ENCODE measurements at regions not wholly inside any gene's neighbourhood (a gene's known extent, or its start where the extent isn't known, plus 50 kb on each side); places are given as distances from the start of the nearest gene placed in this dataset.

GRCh38 chr6:15058200-15059061, 187.4 kb upstream of the JARID2 start:
- DNase-seq (ENCODE audit: low read depth in 2 of 2, low spot score in 1 of 2), result no peak

DNA sequence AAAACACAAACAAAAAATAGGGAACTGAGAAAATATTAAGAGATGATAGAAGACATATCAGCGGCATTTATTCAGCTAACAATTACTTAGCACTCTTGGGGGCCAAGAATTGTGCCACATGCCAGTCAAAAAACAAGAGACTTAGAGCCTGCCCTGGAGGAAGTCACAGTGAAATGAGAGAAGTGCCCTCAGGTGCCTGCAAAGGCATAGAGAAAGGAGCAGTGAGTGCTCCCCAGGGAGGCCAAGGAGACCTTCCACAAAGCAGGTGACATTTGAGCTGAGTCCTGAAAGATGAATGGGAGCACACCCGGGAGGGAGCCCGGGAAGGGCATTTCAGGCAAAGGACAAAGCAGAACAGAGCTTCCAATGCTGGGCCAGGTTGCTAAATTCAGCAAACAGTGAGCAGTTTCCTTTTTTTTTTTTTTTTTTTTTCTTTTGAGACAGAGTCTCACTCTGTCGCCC, 184.7 kb upstream of the JARID2 start:
- DNase-seq (ENCODE audit: low read depth in 2 of 2, low spot score in 1 of 2), result no peak

DNA sequence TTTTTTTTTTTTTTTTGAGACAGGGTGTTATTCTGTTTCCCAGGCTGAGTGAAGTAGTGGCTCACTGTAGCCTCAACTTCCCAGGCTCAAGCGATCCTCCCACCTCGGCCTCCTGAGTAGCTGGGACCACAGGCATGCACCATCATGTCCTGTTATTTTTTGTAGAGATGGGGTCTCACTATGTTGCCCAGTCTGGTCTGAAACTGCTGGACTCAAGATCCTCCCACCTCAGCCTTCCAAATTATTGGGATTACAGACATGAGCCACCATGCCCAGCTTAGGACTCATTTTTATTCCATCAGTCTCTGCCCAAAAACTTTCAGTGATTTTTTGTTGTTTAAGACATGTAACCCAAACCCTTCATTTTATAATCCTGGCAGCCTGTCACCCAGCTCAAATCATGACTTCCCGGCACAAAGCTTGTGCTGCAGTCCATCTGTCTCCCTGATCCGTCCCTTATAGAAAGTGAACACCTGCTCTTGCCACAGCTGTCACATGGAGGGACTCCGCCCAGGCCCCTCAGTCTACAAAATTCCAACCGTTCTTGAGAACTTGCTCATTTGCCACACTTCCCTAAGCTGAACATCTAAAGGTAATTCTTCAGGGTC, 183.9 kb upstream of the JARID2 start:
- no peak for DNase-seq (ENCODE audit: low read depth in 2 of 2, low spot score in 1 of 2)

DNA sequence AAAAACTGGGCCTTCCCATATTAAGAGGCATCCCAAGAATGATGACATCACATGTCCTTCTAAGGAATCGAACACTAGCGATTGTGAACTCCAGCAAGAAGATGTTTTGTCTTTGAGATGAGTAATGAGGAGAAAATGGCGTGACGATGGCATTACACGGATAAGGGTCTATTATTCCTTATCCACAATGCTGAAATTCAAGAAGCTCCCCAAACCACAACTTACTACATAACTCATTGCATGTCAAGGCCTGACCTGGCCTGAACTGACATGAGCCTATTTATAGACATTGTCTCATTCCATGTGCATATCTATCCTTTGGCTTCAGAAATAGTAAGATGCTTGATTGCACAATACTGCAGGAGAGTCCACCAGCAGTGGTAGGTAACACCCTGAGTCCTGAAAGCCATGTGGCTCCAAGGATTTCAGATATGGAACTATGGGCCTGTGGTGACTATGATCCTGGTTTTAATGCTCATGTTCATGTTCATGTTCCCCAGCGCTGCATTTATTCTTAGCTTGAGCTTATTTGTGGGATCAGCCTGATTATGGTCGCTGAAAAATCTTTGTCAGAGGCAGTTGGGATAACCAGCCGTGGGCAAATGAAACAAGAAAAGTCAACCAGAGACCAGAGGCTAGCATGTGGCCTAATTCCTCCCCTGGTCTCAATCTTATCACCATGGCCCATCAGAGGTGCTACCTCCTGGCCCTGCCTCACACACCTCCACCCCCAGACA, 183.2 kb upstream of the JARID2 start:
- no peak for DNase-seq (ENCODE audit: low read depth in 2 of 2, low spot score in 1 of 2)

DNA sequence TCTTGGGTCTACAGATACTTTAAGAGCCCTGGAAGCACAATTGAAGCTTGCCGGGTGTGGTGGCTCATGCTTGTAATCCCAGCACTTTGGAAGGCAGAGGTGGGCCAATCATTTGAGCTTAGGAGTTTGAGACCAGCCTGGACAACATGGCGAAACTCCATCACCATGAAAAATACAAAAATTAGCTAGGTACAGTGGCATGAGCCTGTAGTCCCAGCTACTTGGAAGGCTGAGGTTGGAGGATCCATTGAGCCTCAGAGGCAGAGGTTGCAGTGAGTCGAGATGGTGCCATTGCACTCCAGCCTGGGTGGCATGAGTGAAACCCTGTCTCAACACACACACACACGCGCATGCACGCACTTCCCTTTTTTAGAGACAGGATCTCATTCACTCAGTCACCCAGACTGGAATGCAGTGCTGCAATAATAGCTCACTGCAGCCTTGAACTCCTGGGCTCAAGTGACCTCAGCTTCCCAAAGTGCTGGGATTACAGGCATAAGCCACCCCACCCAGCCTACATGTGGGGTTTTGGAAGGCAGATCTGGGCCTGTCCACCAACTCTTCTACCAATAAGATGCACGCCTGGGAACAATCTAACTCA, 182.5 kb upstream of the JARID2 start:
- no peak for DNase-seq (ENCODE audit: low read depth in 2 of 2, low spot score in 1 of 2)

GRCh38 chr6:15065261-15065989, 180.4 kb upstream of the JARID2 start:
- DNase-seq (ENCODE audit: low read depth in 2 of 2, low spot score in 1 of 2), result no peak

DNA sequence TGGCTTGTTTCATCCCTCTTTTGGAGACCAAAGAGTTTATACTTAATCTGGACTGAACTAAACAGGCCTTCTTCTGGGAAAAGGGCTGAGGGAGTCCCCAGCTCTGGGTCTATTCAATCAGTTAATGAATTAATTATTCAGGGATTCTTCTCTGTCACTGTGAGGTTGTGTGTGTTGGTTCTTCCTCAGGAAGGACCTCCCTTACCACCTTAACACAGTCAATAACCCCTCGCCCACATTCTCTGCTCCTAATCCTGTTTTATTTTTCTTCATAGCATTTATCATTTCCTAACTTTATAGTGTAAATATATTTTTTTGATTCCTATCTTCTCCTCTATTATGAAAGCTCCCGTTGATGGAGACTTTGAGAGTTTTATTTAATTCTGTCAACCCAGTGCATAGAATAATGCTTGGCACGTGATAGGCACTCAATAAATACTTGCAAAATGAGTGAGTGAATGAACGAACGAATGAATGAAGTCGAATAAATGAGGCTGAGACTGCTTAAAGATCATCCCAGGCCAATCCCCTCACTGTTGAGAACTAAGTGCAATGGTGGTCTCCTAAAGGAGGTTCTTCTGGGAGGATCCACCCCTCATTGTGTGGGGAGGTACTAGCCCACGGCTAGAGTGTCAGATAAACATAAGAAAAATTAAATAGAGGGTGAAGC, 179.6 kb upstream of the JARID2 start:
- DNase-seq (ENCODE audit: low read depth in 2 of 2, low spot score in 1 of 2), result no peak

- no peak for DNase-seq (ENCODE audit: low read depth in 2 of 2, low spot score in 1 of 2)
These were observed 172.5 kb upstream of the JARID2 start for GRCh38 chr6:15073344-15073789.

DNA sequence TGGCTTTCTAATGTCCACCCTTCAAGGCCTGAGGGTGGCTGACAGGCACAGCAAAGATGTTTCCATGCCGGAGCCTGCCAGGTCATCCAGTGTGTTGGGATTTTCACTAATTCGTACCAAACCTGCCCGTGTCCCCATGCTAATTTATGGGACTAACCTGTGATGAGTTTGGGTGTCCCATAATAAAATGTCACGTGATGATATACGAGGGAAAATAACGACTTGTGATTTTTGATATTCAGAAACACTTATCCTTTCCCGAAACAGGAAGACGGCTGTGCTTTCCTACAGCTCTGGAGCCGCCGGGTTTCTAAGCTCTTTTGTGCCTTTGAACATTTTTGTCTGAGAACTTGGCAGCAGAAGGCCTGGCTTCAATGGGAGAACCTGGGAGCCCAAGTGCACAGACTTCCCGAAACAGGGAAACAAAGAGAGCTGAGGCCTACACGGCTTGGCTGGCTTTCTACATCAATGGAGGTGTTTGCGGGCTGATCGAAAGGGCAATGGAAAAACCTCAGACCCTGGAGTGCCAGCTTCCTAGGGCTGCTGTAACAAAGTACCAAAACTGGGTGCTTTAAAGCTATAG, 171.9 kb upstream of the JARID2 start:
- no peak for DNase-seq (ENCODE audit: low read depth in 2 of 2, low spot score in 1 of 2)

DNA sequence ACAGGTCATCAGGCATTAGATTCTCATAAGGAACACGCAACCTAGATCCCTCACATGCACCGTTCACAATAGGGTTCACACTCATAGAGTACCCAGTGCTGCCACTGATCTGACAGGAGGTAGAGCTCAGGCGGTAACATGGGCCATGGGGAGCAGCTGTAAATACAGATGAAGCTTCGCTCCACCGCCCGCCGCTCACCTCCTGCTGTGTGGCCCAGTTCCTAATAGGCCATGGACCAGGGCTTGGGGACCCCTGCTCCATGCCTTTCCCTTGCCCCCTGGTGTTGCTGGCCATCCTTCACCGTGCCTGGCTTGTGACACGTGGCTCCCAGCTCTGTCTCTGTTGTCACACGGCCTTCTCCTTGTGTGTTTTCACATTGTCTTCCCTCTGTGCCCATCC, 171.1 kb upstream of the JARID2 start:
- DNase-seq (ENCODE audit: low read depth in 2 of 2, low spot score in 1 of 2), result no peak

DNA sequence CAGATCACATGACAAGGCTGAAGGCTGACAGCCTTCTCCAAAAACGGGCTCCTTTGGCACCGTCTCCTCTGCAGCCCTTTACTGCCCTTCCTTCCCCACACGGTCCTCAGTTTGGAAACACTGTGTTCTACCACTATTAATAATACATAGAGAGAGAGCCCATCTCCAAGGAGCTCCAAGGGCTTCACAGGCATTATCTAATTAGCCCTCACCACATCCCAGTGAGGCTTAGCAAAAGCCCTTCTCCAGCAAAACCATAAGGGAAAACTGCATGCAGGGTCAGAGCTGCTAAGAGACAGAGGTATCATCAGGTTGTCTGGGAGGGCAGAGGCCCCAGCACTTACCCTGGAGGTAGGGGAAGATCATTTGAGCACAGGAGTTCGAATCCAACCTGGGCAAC, 169.3 kb upstream of the JARID2 start:
- no peak for DNase-seq (ENCODE audit: low read depth in 2 of 2, low spot score in 1 of 2)

DNA sequence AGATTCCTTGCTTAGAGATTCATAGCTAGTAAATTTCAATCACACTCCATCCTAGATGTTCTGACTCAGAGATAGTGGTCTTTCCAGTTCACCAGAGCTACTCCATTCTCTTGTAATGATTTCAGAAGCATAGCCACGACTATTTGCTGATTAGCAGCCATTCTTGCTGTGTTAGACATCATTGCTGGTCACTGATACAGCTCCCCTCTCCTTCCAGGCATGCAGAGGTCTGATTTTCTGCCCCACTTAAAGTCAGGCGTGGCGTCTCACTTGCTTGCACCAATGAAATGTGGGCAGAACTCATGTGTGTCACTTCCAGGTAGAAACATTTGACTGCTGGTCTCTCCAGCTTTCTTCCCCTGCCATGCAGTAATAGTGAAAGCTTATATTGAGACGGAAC, 168.9 kb upstream of the JARID2 start:
- no peak for DNase-seq (ENCODE audit: low read depth in 2 of 2, low spot score in 1 of 2)

DNA sequence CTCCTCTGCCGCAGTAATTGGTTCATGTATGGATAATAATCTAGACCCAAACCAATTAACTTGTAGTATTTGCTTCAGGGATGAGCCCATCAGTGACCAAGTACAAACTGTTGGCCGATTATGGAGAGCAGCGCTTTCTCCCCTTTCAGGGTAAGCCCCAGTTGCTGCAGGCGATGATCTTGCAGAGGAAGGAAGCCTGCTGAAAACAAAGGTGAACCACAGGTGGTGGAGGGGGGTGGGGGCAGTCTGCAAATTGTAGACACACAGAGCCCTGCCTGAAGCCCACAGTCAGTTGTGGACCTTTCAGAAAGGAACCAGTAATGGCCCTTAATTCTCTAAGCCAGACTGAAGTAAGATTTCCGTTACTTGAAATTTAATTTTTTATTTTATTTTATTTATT, 167.9 kb upstream of the JARID2 start:
- no peak for DNase-seq (ENCODE audit: low read depth in 2 of 2, low spot score in 1 of 2)

- no peak for DNase-seq (ENCODE audit: low read depth in 2 of 2, low spot score in 1 of 2)
These were observed 166.5 kb upstream of the JARID2 start for GRCh38 chr6:15079288-15079817.

- DNase-seq (ENCODE audit: low read depth in 2 of 2, low spot score in 1 of 2), result no peak
These were observed 165.0 kb upstream of the JARID2 start for GRCh38 chr6:15080895-15081294.

DNA sequence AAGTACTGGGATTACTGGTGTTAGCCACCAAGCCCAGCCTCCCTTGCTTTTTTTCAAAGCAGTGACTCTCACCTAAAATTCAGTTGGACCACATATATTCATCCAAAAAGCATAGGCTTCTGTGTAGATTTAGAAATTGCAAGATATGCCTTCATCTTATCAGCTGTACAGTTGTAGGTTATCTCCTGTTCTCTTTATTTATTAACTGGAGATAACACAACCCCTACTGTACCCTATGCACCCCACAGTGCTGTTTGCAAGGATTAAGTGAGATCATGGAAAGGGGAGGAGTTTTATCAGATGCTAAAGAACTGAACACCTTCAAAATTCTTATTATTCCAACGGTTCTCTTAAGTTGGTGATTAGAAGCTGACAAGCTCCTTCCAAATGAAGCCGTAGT, 164.4 kb upstream of the JARID2 start:
- DNase-seq (ENCODE audit: low read depth in 2 of 2, low spot score in 1 of 2), result no peak

DNA sequence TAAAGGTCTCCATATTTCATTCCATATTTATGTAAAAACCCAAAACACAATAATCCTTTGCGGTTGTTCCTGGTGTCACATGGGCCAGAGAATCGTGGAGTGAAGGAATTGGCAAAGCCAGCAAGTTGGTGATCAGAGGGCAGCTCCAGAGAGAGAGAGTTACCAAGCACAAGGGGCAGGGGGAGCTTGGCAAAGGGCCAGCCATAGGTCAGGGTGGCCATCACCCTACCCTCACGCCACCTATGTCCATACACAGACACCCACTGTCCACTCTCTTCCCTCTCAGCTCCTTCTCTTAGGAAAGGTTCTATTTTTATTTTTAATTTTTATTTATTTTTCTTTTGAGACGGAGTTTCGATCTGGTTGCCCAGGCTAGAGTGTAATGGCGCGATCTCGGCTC, 163.2 kb upstream of the JARID2 start:
- DNase-seq (ENCODE audit: low read depth in 2 of 2, low spot score in 1 of 2), result no peak

- DNase-seq (ENCODE audit: low read depth in 2 of 2, low spot score in 1 of 2), result no peak
These were observed 159.3 kb upstream of the JARID2 start for GRCh38 chr6:15086348-15087158.

GRCh38 chr6:15087186-15087589, 158.7 kb upstream of the JARID2 start:
- no peak for DNase-seq (ENCODE audit: low read depth in 2 of 2, low spot score in 1 of 2)

Data from stimulated activated CD8-positive, alpha-beta memory T cell treated with anti-CD3 and anti-CD28 coated beads, Interleukin-4, amount 100 ng/mL, for 4 hours (primary cell).